ENCODE measurements at regions not wholly inside any gene's neighbourhood (a gene's known extent, or its start where the extent isn't known, plus 50 kb on each side); places are given as distances from the start of the nearest gene placed in this dataset.

DNA sequence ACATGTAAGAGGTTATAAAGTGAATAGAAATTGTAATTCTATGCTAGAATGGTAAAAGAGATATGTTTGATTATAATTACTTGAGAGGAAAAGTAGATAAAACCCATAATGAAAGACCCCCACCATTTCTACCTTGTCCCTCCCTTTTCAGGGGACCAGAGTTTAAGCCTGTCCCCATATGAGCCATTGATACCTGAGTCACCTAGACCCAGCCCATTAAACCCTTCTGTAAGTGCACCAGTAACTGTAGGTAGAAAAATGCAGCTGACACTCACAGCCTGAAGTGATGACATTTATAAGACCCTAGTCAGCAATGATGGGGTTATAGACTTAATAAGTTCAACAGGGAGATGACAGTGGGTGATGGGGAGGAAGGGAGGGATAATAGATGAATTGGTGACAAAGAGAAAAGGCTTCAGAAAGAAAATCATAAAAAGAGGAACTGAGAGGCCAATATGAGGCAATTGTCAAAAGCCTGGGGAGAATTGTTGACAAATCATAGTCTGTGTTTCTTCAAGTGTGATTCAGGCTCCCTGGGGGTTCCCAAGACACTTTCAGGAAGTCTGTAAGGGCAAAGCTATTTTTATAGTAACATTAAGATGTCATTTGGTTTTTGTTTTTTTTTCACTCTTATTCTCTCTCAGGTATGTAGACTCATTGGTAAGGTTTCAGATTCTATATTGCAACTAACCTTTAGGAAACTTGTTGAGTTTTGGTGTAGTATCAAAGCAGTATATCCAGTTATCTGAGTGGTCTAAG lies 544.2 kb downstream of the SATB2 start:
- TF ChIP-seq, protein P1, sequence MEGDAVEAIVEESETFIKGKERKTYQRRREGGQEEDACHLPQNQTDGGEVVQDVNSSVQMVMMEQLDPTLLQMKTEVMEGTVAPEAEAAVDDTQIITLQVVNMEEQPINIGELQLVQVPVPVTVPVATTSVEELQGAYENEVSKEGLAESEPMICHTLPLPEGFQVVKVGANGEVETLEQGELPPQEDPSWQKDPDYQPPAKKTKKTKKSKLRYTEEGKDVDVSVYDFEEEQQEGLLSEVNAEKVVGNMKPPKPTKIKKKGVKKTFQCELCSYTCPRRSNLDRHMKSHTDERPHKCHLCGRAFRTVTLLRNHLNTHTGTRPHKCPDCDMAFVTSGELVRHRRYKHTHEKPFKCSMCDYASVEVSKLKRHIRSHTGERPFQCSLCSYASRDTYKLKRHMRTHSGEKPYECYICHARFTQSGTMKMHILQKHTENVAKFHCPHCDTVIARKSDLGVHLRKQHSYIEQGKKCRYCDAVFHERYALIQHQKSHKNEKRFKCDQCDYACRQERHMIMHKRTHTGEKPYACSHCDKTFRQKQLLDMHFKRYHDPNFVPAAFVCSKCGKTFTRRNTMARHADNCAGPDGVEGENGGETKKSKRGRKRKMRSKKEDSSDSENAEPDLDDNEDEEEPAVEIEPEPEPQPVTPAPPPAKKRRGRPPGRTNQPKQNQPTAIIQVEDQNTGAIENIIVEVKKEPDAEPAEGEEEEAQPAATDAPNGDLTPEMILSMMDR (IDR thresholded peaks at IDR 0.05), result no peak
- Histone ChIP-seq H3K27ac (no peak overlapping the region), H3K4me3 (no peak overlapping the region)
- no peak for DNase-seq (ENCODE audit: low spot score)

DNA sequence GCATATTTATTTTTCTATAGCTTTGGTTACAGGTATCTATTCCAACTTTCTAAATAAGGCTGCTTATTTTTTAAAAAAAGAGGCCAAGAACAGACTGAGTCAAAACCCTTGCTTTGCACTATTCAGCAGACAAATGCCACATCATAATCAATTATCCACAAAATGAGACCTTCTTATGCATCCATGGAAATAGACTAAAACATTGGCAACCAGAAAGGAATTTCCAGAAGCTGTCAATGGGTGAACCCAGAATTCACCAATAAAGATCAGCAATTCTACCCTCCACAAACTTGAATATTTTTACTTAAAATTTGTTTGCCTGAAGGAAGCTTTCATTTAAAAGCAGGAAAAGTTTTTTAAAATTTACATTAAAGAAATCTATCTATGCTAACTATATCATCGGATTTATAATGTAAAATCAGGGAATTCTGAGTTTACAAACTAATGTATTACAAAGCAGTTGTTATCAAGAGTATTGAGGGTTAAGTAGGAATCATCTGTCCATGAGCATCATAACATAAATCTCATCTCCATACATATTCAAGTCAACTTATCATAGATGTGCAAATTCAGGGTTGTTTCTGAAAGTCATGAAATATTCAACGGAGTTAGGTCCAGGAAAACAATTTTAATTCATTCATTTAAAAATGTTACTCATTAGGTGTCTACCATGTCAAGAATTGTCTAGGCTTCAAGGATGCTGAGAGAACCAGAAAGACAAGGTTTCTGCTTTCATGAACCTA lies 548.0 kb downstream of the SATB2 start:
- TF ChIP-seq, protein P1 (IDR thresholded peaks at IDR 0.05), result no peak
- DNase-seq (ENCODE audit: low spot score), result no peak
- H3K4me3 ChIP-seq, result no peak overlapping the region
- no peak overlapping the region for H3K27ac ChIP-seq

DNA sequence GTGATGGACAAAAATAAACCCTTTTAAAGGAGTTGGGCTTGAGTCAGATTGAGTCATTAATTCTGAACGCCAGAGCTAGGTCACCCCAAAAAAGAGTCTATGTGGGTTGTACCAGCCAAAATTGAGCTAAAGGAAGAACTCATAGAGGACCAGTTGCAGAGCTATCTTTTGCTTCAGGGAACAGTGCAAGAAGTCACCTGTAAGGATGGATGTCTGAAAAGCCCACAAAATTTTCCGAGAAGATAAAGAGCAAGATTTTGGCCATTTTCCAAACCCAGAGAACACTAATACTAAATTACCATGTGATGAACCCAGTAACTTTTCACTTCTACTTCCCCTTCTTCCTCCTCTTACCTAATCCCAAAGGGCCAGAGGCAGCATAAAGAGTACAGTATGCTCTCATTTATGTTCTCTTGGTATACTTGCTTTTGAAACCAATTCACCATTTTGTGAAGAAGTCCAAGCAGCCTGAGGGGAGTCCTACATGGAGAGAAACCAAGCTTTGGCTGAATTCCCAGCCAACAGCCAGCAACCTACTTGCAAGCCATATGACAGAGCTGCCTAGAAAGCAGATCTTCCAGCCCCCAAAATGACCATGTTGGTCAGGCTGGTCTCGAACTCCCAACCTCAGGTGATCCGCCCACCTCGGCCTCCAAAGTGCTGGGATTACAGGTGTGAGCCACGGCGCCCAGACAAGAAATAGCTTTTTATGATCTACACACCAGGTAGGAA lies 551.7 kb downstream of the SATB2 start:
- Histone ChIP-seq H3K27ac (no peak overlapping the region), H3K4me3 (no peak overlapping the region)
- TF ChIP-seq, protein P1 (IDR thresholded peaks at IDR 0.05), result no peak
- no peak for DNase-seq (ENCODE audit: low spot score)

DNA sequence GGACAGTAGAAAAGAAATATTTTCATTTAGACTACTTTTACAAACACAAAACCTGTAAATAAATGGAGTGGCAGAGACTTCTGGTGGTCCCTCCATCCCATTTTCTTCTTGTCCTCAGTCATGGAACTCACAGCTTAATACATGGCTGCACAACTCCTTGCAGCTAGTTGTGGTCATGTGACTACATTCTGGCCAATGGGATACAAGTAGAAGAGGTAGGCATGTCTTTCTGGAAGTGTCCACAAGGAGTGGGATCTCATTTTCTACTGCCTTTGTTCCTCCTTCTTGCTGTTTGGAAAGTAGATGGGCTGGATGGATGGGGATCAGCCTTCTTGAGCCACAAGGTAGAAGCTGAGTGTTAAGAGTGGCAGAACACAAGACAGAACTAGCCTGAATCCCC lies 555.8 kb downstream of the SATB2 start:
- no peak overlapping the region for H3K27ac ChIP-seq
- no peak overlapping the region for H3K4me3 ChIP-seq
- no peak for DNase-seq (ENCODE audit: low spot score)
- TF ChIP-seq, protein P1 (IDR thresholded peaks at IDR 0.05), result no peak

DNA sequence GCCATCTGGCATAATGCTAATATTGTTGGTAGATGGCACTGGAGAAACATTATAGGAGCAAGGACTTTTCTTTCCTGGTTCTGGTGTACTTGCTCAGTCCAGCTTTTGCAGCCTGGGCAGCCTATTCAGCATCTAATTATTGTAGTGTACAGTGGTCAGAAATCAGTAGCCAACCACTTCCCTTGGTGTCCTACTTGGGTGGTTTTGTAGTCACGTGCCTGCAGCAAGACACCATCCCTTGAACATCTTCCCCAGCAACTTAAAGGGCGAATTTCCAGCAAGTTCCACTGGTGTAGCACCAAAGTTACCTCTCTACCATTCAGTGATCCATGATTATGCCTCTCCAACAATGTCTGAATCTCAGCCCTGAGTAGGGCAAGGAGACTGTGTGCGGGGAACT lies 557.6 kb downstream of the SATB2 start:
- no peak for DNase-seq (ENCODE audit: low spot score)
- TF ChIP-seq, protein P1 (IDR thresholded peaks at IDR 0.05), result no peak
- no peak overlapping the region for H3K4me3 ChIP-seq
- H3K27ac ChIP-seq, result no peak overlapping the region

DNA sequence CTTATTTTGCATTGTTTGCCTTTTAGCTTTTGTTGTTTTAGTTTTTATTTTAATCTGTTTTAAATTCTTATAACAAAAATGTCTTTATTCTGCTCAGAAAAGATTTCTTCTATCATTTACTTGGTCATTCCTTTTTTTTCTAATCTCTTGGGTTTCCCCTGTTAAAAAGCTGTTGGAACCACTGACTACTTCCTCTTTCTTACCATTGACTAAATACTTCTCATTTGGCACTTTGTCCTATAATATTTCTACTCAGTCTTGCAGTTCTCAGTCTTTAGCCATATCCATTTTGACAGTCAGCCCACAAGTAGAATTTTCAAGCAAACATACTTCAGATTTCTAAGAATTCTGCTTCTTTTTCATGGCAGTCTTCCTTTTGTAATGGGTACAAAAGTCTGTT lies 567.2 kb downstream of the SATB2 start:
- TF ChIP-seq, protein P1 (IDR thresholded peaks at IDR 0.05), result no peak
- DNase-seq (ENCODE audit: low spot score), result no peak
- Histone ChIP-seq H3K27ac (no peak overlapping the region), H3K4me3 (no peak overlapping the region)
